GM12878 (cell line): ENCODE measurements at regions not wholly inside any gene's neighbourhood (a gene's known extent, or its start where the extent isn't known, plus 50 kb on each side); places are given as distances from the start of the nearest gene placed in this dataset.

Experiments used
- ATAC-seq: fragments of 200-7000 bp; cut with Tn5 transposase; 3 replicates; pipeline ENCODE4 v1.9.1; 2020; ENCODE audit warnings: mild to moderate bottlenecking, moderate library complexity
- BruUV-seq: library from RNA; stranded (reverse); fragments of 400-500 nt; replicated peaks from 2 replicates; lab custom pipeline; 2021; lab: Mats Ljungman, UMichigan
- CTCF ChIA-PET: fragments of 300-600 bp; sonication (Branson Sonifier 250); formaldehyde crosslinking; extraction: SDS; loops from one replicate; lab custom pipeline; 2021; ENCODE audit warnings: inconsistent platforms; lab: Yijun Ruan, JAX
- POLR2A ChIA-PET: fragments of 350-600 bp; formaldehyde crosslinking; extraction: SDS; loops from one replicate; lab custom pipeline; 2021; ENCODE audit warnings: inconsistent platforms; lab: Charles Lee
- RAD21 ChIA-PET: fragments of 300-600 bp; sonication (Branson Sonifier 250); formaldehyde crosslinking; loops from one replicate; lab custom pipeline; 2023; ENCODE audit warnings: antibody characterized with exemption; ENCODE audit not compliant: unreplicated experiment; lab: Charles Lee
- SMC1A ChIA-PET: fragments of 300-600 bp; sonication (Branson Sonifier 250); formaldehyde crosslinking; loops from one replicate; lab custom pipeline; 2023; ENCODE audit not compliant: unreplicated experiment, uncharacterized antibody; lab: Charles Lee
- DNase-seq: peaks from one replicate; pipeline ENCODE4 v3.0.0-alpha.2; 2011; ENCODE audit warnings: low read depth, low spot score
- FAIRE-seq: peaks from 3 replicates; lab custom pipeline; 2011; peaks lifted over from hg19 to GRCh38; lab: Jason Lieb, UNC
- H2AFZ ChIP-seq: 2 replicates; pipeline ENCODE4 v1.6.0; 2011; ENCODE audit warnings: low read depth, low read length, control low read depth; ENCODE audit not compliant: control insufficient read depth
- H3K27ac ChIP-seq: 2 replicates; pipeline ENCODE4 v1.5.1; 2011; ENCODE audit warnings: control low read depth; ENCODE audit not compliant: control insufficient read depth, insufficient read depth
- H3K27me3 ChIP-seq, 2 experiments: replicated peaks in 1 of 2; 2 replicates each; pipeline versions ENCODE4 v1.6.0 to v1.6.1; 2011; ENCODE audit warnings: low read length in 1 of 2; ENCODE audit not compliant: control insufficient read depth in 2 of 2, insufficient read depth in 2 of 2
- H3K36me3 ChIP-seq, 2 experiments: 2 replicates each; pipeline ENCODE4 v1.5.1; 2011; ENCODE audit warnings: low read length in 1 of 2; ENCODE audit not compliant: control insufficient read depth in 2 of 2, insufficient read depth in 2 of 2
- H3K4me1 ChIP-seq: 2 replicates; pipeline ENCODE4 v1.6.1; 2011; ENCODE audit warnings: mild to moderate bottlenecking, low read length, moderate library complexity, mixed read lengths; ENCODE audit not compliant: control insufficient read depth, insufficient read depth
- H3K4me2 ChIP-seq: 2 replicates; pipeline ENCODE4 v1.6.0; 2011; ENCODE audit warnings: control low read depth; ENCODE audit not compliant: control insufficient read depth, insufficient read depth
- H3K4me3 ChIP-seq: fragments of 200-600 bp; sonication (generic); 2 replicates; pipeline ENCODE4 v1.5.1; 2016
- H3K79me2 ChIP-seq: 2 replicates; pipeline ENCODE4 v1.6.0; 2011; ENCODE audit warnings: low read length; ENCODE audit not compliant: control insufficient read depth, insufficient read depth
- H3K9ac ChIP-seq: 2 replicates; pipeline ENCODE4 v1.8.0; 2011; ENCODE audit warnings: low read length, control low read depth, mixed read lengths; ENCODE audit not compliant: control insufficient read depth, insufficient read depth
- H3K9me3 ChIP-seq: replicated peaks from 3 replicates; pipeline ENCODE4 v1.5.1; 2011; ENCODE audit warnings: mild to moderate bottlenecking, low read length; ENCODE audit not compliant: control insufficient read depth, insufficient read depth
- H4K20me1 ChIP-seq: 2 replicates; pipeline ENCODE4 v1.6.0; 2011; ENCODE audit not compliant: control insufficient read depth, insufficient read depth
- E4F1 ChIP-seq: fragments of 450-650 bp; IDR thresholded peaks from 2 replicates; pipeline ENCODE4 v1.6.1; 2018; ENCODE audit warnings: borderline replicate concordance, mild to moderate bottlenecking; ENCODE audit not compliant: partially characterized antibody
- HCFC1 ChIP-seq: fragments of 150-350 bp; IDR thresholded peaks from 2 replicates; pipeline ENCODE4 v1.6.1; 2014; ENCODE audit warnings: low read length
- POLR2AphosphoS5 ChIP-seq: IDR thresholded peaks from 2 replicates; pipeline ENCODE4 v1.6.1; 2011; ENCODE audit warnings: mild to moderate bottlenecking, low read length, inconsistent platforms
- RB1 ChIP-seq: fragments of 450-650 bp; formaldehyde crosslinking; IDR thresholded peaks from 2 replicates; pipeline ENCODE4 v1.6.1; 2017; ENCODE audit warnings: mild to moderate bottlenecking, borderline replicate concordance
- RFX5 ChIP-seq: IDR thresholded peaks from 2 replicates; pipeline ENCODE4 v1.6.1; 2011; ENCODE audit warnings: low read depth, low read length, improper control_type of control experiment
- SMAD5 ChIP-seq: IDR thresholded peaks from 2 replicates; pipeline ENCODE4 v1.6.1; 2016; ENCODE audit warnings: antibody characterized with exemption, low read depth
- USF2 ChIP-seq: IDR thresholded peaks from 2 replicates; pipeline ENCODE4 v1.6.1; 2011; ENCODE audit warnings: low read depth, low read length, improper control_type of control experiment, borderline replicate concordance
- ZNF622 ChIP-seq: fragments of 450-650 bp; IDR thresholded peaks from 2 replicates; pipeline ENCODE4 v1.6.1; 2017; ENCODE audit warnings: mild to moderate bottlenecking, inconsistent platforms
- WGBS: methylation state at CpG from one replicate; pipeline ENCODE4 v1.1.6; 2016; ENCODE audit warnings: low lambda C conversion rate; ENCODE audit not compliant: insufficient replicate concordance, insufficient coverage; ENCODE audit errors: missing lambda C conversion rate; 5-methylcytosine and 5-hydroxymethylcytosine counted together
- in situ Hi-C: fragments of 300-500 bp; cut with MboI; formaldehyde crosslinking; loops from 9 replicates; pipeline ENCODE4 v1.14.3; 2018; ENCODE audit warnings: mixed read lengths
- intact Hi-C: fragments of 100-400 bp; cut with micrococcal nuclease; formaldehyde crosslinking; loops from one replicate; pipeline ENCODE4 v1.14.2; 2022; ENCODE audit not compliant: unreplicated experiment
- TF ChIP-seq, protein P1 (sequence below): IDR thresholded peaks from 2 replicates; pipeline ENCODE4 v1.6.1; 2012; ENCODE audit warnings: low read depth, low read length, improper control_type of control experiment
- TF ChIP-seq, protein P2 (sequence below): fragments of 450-650 bp; conservative IDR thresholded peaks from 2 replicates; pipeline ENCODE4 v1.6.1; 2017; ENCODE audit warnings: mild to moderate bottlenecking, moderate library complexity

GRCh38 chr1:80392529-80392928 is 1386.0 kb upstream of the ADGRL4 start:
- Histone ChIP-seq H3K4me1 (no peaks in the 10 kb centered on the region), H3K36me3 (no peaks in the 10 kb centered on the region), H3K27ac (no peak overlapping the region), H3K79me2 (no peaks in the 10 kb centered on the region), H4K20me1 (no peaks in the 10 kb centered on the region), H3K9me3 (no peaks in the 10 kb centered on the region), H2AFZ (no peak overlapping the region), H3K4me2 (no peak overlapping the region), H3K4me3 (no peak overlapping the region), H3K9ac (no peak overlapping the region), H3K27me3 (no peaks in the 10 kb centered on the region)
- CTCF ChIA-PET, result no interaction called here
- RAD21 ChIA-PET, result no interaction called here
- TF ChIP-seq RFX5 (no peak), SMAD5 (no peak), RB1 (no peak), E4F1 (no peak)
- 0% methylated on average over 3 of the region's 3 CpGs for WGBS
- BruUV-seq, result no TSS peak
- POLR2A ChIA-PET, result no interaction called here
- DNase-seq (no peak), ATAC-seq (no peak), FAIRE-seq (no peak)
- intact Hi-C loops, result no loop called here
- in situ Hi-C loops, result no loop called here
- SMC1A ChIA-PET, result no interaction called here

- no peak for FAIRE-seq
- Histone ChIP-seq H3K9me3 (no peaks in the 10 kb centered on the region), H4K20me1 (no peaks in the 10 kb centered on the region), H3K27ac (no peak overlapping the region), H2AFZ (no peak overlapping the region), H3K4me1 (no peaks in the 10 kb centered on the region), H3K36me3 (no peaks in the 10 kb centered on the region), H3K4me3 (no peak overlapping the region), H3K79me2 (no peaks in the 10 kb centered on the region), H3K9ac (no peak overlapping the region), H3K4me2 (no peak overlapping the region), H3K27me3 (no peaks in the 10 kb centered on the region)
- no TSS peak for BruUV-seq
- ATAC-seq, result no peak
- RAD21 ChIA-PET, result no interaction called here
- in situ Hi-C loops (no loop called here), intact Hi-C loops (no loop called here)
- SMC1A ChIA-PET, result interaction anchor here (0.8 kb wide), 1 partner anchor 78 kb away, joined by 3 read pairs; no protein-coding TSS in a partner anchor
- CTCF ChIA-PET, result no interaction called here
- POLR2A ChIA-PET, result no interaction called here
- no peak for DNase-seq
- TF ChIP-seq, protein P1, sequence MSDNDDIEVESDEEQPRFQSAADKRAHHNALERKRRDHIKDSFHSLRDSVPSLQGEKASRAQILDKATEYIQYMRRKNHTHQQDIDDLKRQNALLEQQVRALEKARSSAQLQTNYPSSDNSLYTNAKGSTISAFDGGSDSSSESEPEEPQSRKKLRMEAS, result no peak
- TF ChIP-seq, protein P2, sequence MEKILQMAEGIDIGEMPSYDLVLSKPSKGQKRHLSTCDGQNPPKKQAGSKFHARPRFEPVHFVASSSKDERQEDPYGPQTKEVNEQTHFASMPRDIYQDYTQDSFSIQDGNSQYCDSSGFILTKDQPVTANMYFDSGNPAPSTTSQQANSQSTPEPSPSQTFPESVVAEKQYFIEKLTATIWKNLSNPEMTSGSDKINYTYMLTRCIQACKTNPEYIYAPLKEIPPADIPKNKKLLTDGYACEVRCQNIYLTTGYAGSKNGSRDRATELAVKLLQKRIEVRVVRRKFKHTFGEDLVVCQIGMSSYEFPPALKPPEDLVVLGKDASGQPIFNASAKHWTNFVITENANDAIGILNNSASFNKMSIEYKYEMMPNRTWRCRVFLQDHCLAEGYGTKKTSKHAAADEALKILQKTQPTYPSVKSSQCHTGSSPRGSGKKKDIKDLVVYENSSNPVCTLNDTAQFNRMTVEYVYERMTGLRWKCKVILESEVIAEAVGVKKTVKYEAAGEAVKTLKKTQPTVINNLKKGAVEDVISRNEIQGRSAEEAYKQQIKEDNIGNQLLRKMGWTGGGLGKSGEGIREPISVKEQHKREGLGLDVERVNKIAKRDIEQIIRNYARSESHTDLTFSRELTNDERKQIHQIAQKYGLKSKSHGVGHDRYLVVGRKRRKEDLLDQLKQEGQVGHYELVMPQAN, result no peak
- TF ChIP-seq ZNF622 (no peak), USF2 (no peak), POLR2AphosphoS5 (no peak), HCFC1 (no peak)
Observed at GRCh38 chr1:80385650-80386049, 1379.1 kb upstream of the ADGRL4 start.
